ENCODE measurements at regions not wholly inside any gene's neighbourhood (a gene's known extent, or its start where the extent isn't known, plus 50 kb on each side); places are given as distances from the start of the nearest gene placed in this dataset.
"Not testable (repeated sequence)": the region's sequence is repeated elsewhere in the genome, so short reads cannot be mapped to it uniquely, and the experiment has no call there.

GRCh38 chr3:82587174-82587573 is 825.7 kb upstream of the GBE1 start:
- no peak for DNase-seq

GRCh38 chr3:82586414-82586813 is 825.0 kb upstream of the GBE1 start:
- DNase-seq = no peak

GRCh38 chr3:82586002-82586401 is 824.6 kb upstream of the GBE1 start:
- not testable (repeated sequence) for DNase-seq

- not testable (repeated sequence) for DNase-seq
Measured at GRCh38 chr3:82585591-82585990, 824.1 kb upstream of the GBE1 start.

- DNase-seq = not testable (repeated sequence)
Measured at GRCh38 chr3:82584861-82585260, 823.4 kb upstream of the GBE1 start.

GRCh38 chr3:82584415-82584814 is 823.0 kb upstream of the GBE1 start:
- not testable (repeated sequence) for DNase-seq

GRCh38 chr3:82581350-82581749 is 819.9 kb upstream of the GBE1 start:
- DNase-seq = no peak

GRCh38 chr3:82572721-82573120 is 811.3 kb upstream of the GBE1 start:
- DNase-seq = no peak

- no peak for DNase-seq
Measured at GRCh38 chr3:82568776-82569338, 807.4 kb upstream of the GBE1 start.

- DNase-seq = no peak
Measured at GRCh38 chr3:82567029-82567600, 805.7 kb upstream of the GBE1 start.

- DNase-seq = no peak
Measured at GRCh38 chr3:82562896-82563295, 801.5 kb upstream of the GBE1 start.

GRCh38 chr3:82561784-82562183 is 800.3 kb upstream of the GBE1 start:
- no peak for DNase-seq

- DNase-seq = no peak
Measured at GRCh38 chr3:82558081-82558480, 796.6 kb upstream of the GBE1 start.

- DNase-seq = no peak
Measured at GRCh38 chr3:82556113-82556512, 794.7 kb upstream of the GBE1 start.

GRCh38 chr3:82542556-82542955 is 781.1 kb upstream of the GBE1 start:
- not testable (repeated sequence) for DNase-seq

- no peak for DNase-seq
Measured at GRCh38 chr3:82521657-82522056, 760.2 kb upstream of the GBE1 start.

GRCh38 chr3:82520846-82521245 is 759.4 kb upstream of the GBE1 start:
- DNase-seq = no peak

- DNase-seq = no peak
Measured at GRCh38 chr3:82509951-82510603, 748.6 kb upstream of the GBE1 start.

GRCh38 chr3:82509106-82509842 is 747.8 kb upstream of the GBE1 start:
- DNase-seq = no peak

- no peak for DNase-seq
Measured at GRCh38 chr3:82506204-82506603, 744.8 kb upstream of the GBE1 start.

- DNase-seq = no peak
Measured at GRCh38 chr3:82505079-82505756, 743.8 kb upstream of the GBE1 start.

GRCh38 chr3:82498186-82498585 is 736.7 kb upstream of the GBE1 start:
- DNase-seq = no peak

GRCh38 chr3:82496890-82497560 is 735.6 kb upstream of the GBE1 start:
- no peak for DNase-seq
